ENCODE measurements at regions not wholly inside any gene's neighbourhood (a gene's known extent, or its start where the extent isn't known, plus 50 kb on each side); places are given as distances from the start of the nearest gene placed in this dataset.

GRCh38 chr5:133664422-133664821, 52.1 kb upstream of the FSTL4 start:
- no peak for TF ChIP-seq CTCF (IDR thresholded peaks at IDR 0.05; ENCODE audit: insufficient read depth, low read length)
- TF ChIP-seq REST (IDR thresholded peaks at IDR 0.05; ENCODE audit: insufficient replicate concordance, low read depth) = no peak

Measured in HL-60 (cell line).